ENCODE measurements at regions not wholly inside any gene's neighbourhood (a gene's known extent, or its start where the extent isn't known, plus 50 kb on each side); places are given as distances from the start of the nearest gene placed in this dataset.

DNA sequence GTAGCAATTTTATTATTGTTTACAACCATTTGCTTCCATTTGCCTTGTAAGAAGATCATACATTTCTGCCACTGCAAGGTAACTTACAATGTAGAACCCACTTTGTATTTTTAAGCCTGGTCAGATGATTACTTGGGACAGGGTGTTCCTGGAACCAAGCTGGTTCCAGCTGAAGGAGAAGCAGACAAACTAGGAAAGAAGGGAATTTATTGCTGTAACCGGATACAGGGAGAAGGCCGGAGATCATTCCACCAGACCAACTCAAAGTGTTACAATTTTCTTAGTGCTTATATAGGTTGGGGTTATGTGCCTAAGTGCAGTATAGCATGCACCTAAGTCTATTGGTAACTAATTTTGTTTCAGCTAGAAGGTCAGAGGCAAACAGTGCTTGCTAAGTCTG is 104.4 kb downstream of the MANEA start:
- no peak overlapping the region for H3K27ac ChIP-seq (ENCODE audit: low read length)
- H3K9ac ChIP-seq (ENCODE audit: low read length): no peak overlapping the region
- H2AFZ ChIP-seq (ENCODE audit: low read depth, low read length): no peak overlapping the region
- H4K20me1 ChIP-seq (ENCODE audit: insufficient read depth): no peaks in the 10 kb centered on the region
- no peaks in the 10 kb centered on the region for H3K9me2 ChIP-seq (ENCODE audit: insufficient read depth, low read length)
- no peak overlapping the region for H3K4me2 ChIP-seq (ENCODE audit: low read length)
- no peaks in the 10 kb centered on the region for H3K79me2 ChIP-seq (replicated peaks; ENCODE audit: insufficient read depth, low read length)
- no peaks in the 10 kb centered on the region for H3K36me3 ChIP-seq (ENCODE audit: insufficient read depth, low read length)
- TF ChIP-seq SMC3 (conservative IDR thresholded peaks at IDR 0.05; ENCODE audit: poor library complexity) (no peak), RAD21 (conservative IDR thresholded peaks at IDR 0.05) (no peak), TAF1 (IDR thresholded peaks at IDR 0.05; ENCODE audit: low read depth) (no peak), EZH2 (IDR thresholded peaks at IDR 0.05; ENCODE audit: borderline replicate concordance, insufficient read depth, low read length, poor library complexity, severe bottlenecking) (no peak), MXI1 (conservative IDR thresholded peaks at IDR 0.05; ENCODE audit: poor library complexity, severe bottlenecking) (no peak), POLR2AphosphoS5 (IDR thresholded peaks at IDR 0.05) (no peak), EP300 (conservative IDR thresholded peaks at IDR 0.05; ENCODE audit: poor library complexity, severe bottlenecking) (no peak)
- TF ChIP-seq, protein P1, sequence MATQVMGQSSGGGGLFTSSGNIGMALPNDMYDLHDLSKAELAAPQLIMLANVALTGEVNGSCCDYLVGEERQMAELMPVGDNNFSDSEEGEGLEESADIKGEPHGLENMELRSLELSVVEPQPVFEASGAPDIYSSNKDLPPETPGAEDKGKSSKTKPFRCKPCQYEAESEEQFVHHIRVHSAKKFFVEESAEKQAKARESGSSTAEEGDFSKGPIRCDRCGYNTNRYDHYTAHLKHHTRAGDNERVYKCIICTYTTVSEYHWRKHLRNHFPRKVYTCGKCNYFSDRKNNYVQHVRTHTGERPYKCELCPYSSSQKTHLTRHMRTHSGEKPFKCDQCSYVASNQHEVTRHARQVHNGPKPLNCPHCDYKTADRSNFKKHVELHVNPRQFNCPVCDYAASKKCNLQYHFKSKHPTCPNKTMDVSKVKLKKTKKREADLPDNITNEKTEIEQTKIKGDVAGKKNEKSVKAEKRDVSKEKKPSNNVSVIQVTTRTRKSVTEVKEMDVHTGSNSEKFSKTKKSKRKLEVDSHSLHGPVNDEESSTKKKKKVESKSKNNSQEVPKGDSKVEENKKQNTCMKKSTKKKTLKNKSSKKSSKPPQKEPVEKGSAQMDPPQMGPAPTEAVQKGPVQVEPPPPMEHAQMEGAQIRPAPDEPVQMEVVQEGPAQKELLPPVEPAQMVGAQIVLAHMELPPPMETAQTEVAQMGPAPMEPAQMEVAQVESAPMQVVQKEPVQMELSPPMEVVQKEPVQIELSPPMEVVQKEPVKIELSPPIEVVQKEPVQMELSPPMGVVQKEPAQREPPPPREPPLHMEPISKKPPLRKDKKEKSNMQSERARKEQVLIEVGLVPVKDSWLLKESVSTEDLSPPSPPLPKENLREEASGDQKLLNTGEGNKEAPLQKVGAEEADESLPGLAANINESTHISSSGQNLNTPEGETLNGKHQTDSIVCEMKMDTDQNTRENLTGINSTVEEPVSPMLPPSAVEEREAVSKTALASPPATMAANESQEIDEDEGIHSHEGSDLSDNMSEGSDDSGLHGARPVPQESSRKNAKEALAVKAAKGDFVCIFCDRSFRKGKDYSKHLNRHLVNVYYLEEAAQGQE (IDR thresholded peaks at IDR 0.05; ENCODE audit: borderline replicate concordance): no peak
- TF ChIP-seq, protein P2, sequence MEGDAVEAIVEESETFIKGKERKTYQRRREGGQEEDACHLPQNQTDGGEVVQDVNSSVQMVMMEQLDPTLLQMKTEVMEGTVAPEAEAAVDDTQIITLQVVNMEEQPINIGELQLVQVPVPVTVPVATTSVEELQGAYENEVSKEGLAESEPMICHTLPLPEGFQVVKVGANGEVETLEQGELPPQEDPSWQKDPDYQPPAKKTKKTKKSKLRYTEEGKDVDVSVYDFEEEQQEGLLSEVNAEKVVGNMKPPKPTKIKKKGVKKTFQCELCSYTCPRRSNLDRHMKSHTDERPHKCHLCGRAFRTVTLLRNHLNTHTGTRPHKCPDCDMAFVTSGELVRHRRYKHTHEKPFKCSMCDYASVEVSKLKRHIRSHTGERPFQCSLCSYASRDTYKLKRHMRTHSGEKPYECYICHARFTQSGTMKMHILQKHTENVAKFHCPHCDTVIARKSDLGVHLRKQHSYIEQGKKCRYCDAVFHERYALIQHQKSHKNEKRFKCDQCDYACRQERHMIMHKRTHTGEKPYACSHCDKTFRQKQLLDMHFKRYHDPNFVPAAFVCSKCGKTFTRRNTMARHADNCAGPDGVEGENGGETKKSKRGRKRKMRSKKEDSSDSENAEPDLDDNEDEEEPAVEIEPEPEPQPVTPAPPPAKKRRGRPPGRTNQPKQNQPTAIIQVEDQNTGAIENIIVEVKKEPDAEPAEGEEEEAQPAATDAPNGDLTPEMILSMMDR (IDR thresholded peaks at IDR 0.05; ENCODE audit: poor library complexity, severe bottlenecking): no peak
- H3K9me3 ChIP-seq (ENCODE audit: low read length): no peaks in the 10 kb centered on the region
- no peaks in the 10 kb centered on the region for H3F3A ChIP-seq (ENCODE audit: insufficient read depth, low read length, poor library complexity, severe bottlenecking)
- no peaks in the 10 kb centered on the region for H3K27me3 ChIP-seq (ENCODE audit: insufficient read depth, low read depth, low read length)
- H3K4me3 ChIP-seq (ENCODE audit: low read length): no peak overlapping the region

DNA sequence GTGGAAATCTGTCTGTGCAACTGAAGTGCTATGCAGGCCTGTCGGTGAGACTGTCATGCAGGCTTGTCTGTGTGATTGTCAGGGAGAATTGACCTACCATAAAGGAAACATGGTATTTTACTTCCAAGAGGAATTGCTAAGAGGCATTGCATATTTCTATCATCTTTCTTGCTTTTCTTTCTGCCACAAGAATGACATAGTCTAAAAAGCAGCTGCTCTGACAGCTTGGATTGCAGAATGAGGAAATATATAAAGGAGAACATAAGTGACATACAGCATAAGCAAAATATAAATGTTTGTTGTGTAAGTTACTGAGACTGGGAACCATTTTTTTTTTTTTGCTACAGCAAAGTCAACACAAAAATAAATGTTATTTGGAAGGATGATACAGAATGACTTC is 105.1 kb downstream of the MANEA start:
- H3K9ac ChIP-seq (ENCODE audit: low read length): no peak overlapping the region
- TF ChIP-seq TAF1 (IDR thresholded peaks at IDR 0.05; ENCODE audit: low read depth) (no peak), POLR2AphosphoS5 (IDR thresholded peaks at IDR 0.05) (peak; percentile 22), EP300 (conservative IDR thresholded peaks at IDR 0.05; ENCODE audit: poor library complexity, severe bottlenecking) (peak; percentile 85)
- H3K4me3 ChIP-seq (ENCODE audit: low read length): no peak overlapping the region

GRCh38 chr6:95685822-95686221 is 108.5 kb downstream of the MANEA start:
- no peaks in the 10 kb centered on the region for H3K9me3 ChIP-seq (ENCODE audit: low read length)
- no peaks in the 10 kb centered on the region for H3K27me3 ChIP-seq (ENCODE audit: insufficient read depth, low read depth, low read length)
- no peaks in the 10 kb centered on the region for H3K36me3 ChIP-seq (ENCODE audit: insufficient read depth, low read length)
- H2AFZ ChIP-seq (ENCODE audit: low read depth, low read length): no peak overlapping the region
- no peak overlapping the region for H3K27ac ChIP-seq (ENCODE audit: low read length)
- no peaks in the 10 kb centered on the region for H3F3A ChIP-seq (ENCODE audit: insufficient read depth, low read length, poor library complexity, severe bottlenecking)
- H3K79me2 ChIP-seq (replicated peaks; ENCODE audit: insufficient read depth, low read length): no peaks in the 10 kb centered on the region
- H3K9me2 ChIP-seq (ENCODE audit: insufficient read depth, low read length): no peaks in the 10 kb centered on the region
- H4K20me1 ChIP-seq (ENCODE audit: insufficient read depth): no peaks in the 10 kb centered on the region
- H3K9ac ChIP-seq (ENCODE audit: low read length): no peak overlapping the region
- no peak overlapping the region for H3K4me3 ChIP-seq (ENCODE audit: low read length)
- TF ChIP-seq TAF1 (IDR thresholded peaks at IDR 0.05; ENCODE audit: low read depth) (no peak), EP300 (conservative IDR thresholded peaks at IDR 0.05; ENCODE audit: poor library complexity, severe bottlenecking) (no peak), MXI1 (conservative IDR thresholded peaks at IDR 0.05; ENCODE audit: poor library complexity, severe bottlenecking) (no peak), EZH2 (IDR thresholded peaks at IDR 0.05; ENCODE audit: borderline replicate concordance, insufficient read depth, low read length, poor library complexity, severe bottlenecking) (no peak)
- TF ChIP-seq, protein P2 (IDR thresholded peaks at IDR 0.05; ENCODE audit: poor library complexity, severe bottlenecking): no peak
- no peak overlapping the region for H3K4me2 ChIP-seq (ENCODE audit: low read length)

More for the DNA sequence above, 105.1 kb downstream of the MANEA start:
- no peaks in the 10 kb centered on the region for H3K36me3 ChIP-seq (ENCODE audit: insufficient read depth, low read length)
- no peak overlapping the region for H3K4me2 ChIP-seq (ENCODE audit: low read length)
- H3K9me3 ChIP-seq (ENCODE audit: low read length): no peaks in the 10 kb centered on the region
- peak overlapping the region; percentile 51 for H3K27ac ChIP-seq (ENCODE audit: low read length)
- no peaks in the 10 kb centered on the region for H4K20me1 ChIP-seq (ENCODE audit: insufficient read depth)
- H3K27me3 ChIP-seq (ENCODE audit: insufficient read depth, low read depth, low read length): no peaks in the 10 kb centered on the region
- H3K79me2 ChIP-seq (replicated peaks; ENCODE audit: insufficient read depth, low read length): no peaks in the 10 kb centered on the region
- no peaks in the 10 kb centered on the region for H3K9me2 ChIP-seq (ENCODE audit: insufficient read depth, low read length)
- H3F3A ChIP-seq (ENCODE audit: insufficient read depth, low read length, poor library complexity, severe bottlenecking): no peaks in the 10 kb centered on the region
- no peak overlapping the region for H2AFZ ChIP-seq (ENCODE audit: low read depth, low read length)
